AG10803 (cell line): ENCODE measurements at regions not wholly inside any gene's neighbourhood (a gene's known extent, or its start where the extent isn't known, plus 50 kb on each side); places are given as distances from the start of the nearest gene placed in this dataset.
"Not testable (repeated sequence)": the region's sequence is repeated elsewhere in the genome, so short reads cannot be mapped to it uniquely, and the experiment has no call there.

ENCODE experiments used
- DNase-seq: peaks from one replicate; pipeline ENCODE4 v3.0.0; 2010; ENCODE audit warnings: low read depth
- H3K4me3 ChIP-seq: 2 replicates; pipeline ENCODE4 v1.5.1; 2011; ENCODE audit warnings: mild to moderate bottlenecking, low read length, control low read depth
- TF ChIP-seq, protein P1 (sequence below): conservative IDR thresholded peaks from 2 replicates; pipeline ENCODE4 v1.5.1; 2011; ENCODE audit warnings: mild to moderate bottlenecking, low read length, control low read depth, inconsistent platforms

DNA sequence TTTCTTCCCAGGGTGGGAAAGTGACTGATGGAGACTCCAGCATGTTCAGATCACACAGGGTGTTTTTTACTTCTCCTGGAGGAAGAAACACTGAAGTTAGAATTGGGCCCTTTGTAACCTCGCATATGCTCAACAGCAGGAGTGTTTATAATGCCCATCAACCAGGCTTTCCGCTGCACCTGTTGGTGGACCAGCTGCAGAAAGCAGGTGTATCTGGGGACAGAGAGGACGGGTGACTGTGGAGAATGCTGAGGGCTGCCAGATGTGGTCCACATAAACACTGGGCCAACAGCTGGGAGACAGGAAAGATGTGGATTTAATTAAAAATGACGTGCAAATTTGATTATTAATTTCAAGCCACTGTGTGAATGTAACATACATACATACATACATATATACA, 335.5 kb upstream of the SPRED2 start:
- TF ChIP-seq, protein P1, sequence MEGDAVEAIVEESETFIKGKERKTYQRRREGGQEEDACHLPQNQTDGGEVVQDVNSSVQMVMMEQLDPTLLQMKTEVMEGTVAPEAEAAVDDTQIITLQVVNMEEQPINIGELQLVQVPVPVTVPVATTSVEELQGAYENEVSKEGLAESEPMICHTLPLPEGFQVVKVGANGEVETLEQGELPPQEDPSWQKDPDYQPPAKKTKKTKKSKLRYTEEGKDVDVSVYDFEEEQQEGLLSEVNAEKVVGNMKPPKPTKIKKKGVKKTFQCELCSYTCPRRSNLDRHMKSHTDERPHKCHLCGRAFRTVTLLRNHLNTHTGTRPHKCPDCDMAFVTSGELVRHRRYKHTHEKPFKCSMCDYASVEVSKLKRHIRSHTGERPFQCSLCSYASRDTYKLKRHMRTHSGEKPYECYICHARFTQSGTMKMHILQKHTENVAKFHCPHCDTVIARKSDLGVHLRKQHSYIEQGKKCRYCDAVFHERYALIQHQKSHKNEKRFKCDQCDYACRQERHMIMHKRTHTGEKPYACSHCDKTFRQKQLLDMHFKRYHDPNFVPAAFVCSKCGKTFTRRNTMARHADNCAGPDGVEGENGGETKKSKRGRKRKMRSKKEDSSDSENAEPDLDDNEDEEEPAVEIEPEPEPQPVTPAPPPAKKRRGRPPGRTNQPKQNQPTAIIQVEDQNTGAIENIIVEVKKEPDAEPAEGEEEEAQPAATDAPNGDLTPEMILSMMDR, result no peak
- no peak overlapping the region for H3K4me3 ChIP-seq
- DNase-seq, result no peak

DNA sequence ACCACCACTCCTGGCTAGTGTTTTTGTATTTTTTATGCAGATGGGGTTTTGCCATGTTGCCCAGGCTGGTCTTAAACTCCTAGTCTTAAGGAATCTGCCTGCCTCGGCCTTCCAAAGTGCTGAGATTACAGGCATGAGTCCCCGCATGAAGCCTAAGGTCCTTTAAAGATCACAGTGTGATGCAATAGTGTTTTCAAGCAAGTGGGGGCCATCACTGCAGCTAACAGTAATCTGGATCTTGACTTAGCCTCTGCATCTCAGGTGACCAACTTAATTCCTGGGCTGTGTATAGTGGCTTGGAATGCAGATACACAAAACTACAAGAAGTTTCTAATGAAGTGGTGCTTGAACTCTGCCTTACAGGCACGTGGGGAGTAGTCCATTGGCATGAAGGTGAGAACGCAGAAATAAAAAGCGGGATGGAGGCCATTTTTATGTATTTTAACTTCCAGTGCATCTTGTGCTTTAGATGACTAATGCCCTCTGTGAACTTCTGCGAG, 334.4 kb upstream of the SPRED2 start:
- H3K4me3 ChIP-seq, result no peak overlapping the region
- TF ChIP-seq, protein P1, result no peak
- DNase-seq, result no peak

DNA sequence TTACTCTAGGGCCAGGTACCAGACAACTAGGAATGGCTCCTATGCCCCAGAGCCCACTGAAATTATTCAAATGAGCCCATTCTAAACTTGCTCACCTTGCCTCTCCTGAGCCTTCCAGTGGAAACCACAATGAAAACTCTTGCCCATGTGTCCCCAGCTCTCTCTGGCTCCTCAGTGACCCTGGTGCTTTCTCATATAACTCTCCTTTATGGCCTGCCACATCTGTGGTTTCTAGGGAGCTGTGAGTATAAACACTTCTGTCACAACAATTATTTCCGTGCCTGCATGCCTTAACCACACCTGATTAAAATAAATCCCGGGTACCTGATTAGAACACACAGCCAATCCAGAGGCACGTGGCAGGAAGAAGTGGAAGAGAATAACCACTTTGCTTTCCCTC, 333.0 kb upstream of the SPRED2 start:
- TF ChIP-seq, protein P1, result no peak
- no peak overlapping the region for H3K4me3 ChIP-seq
- no peak for DNase-seq

DNA sequence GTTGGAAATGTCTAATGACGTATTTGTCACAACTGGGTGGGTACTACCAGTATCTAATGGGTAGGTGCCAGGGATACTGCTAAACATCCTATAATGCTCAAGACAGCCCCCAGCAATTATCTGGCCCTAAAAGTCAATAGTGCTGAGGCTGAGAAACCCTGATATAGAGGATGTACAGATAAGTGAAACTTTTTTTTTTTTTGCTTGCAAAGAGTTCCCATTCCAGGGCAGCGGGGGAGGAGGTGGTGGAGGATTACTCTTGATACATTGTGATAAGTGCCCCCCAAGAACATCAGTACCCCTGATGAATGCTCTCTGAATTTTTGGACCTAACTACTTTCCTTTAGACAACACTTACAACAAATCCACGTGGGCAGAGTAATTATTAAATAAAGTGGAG, 329.7 kb upstream of the SPRED2 start:
- no peak for DNase-seq
- TF ChIP-seq, protein P1, result no peak
- H3K4me3 ChIP-seq, result no peak overlapping the region

DNA sequence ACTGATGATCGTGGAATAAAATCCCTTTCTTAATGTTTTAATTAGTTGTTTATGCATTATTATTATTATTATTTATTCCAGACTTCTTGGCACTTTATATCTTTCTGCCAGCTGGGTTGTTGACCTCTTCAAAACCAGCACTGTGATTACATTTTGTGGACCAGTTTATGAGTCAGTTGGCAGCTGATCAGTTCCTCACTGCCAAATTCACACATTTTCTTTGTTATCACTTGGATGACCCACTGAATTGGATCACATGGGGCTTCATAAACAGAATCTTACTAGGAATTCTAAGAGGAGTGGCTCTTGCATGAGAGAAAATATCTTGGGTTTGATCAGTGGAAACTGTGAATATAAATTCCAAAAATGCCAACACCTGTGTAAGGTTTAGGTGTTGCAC, 321.8 kb upstream of the SPRED2 start:
- no peak overlapping the region for H3K4me3 ChIP-seq
- no peak for DNase-seq
- TF ChIP-seq, protein P1, result no peak

DNA sequence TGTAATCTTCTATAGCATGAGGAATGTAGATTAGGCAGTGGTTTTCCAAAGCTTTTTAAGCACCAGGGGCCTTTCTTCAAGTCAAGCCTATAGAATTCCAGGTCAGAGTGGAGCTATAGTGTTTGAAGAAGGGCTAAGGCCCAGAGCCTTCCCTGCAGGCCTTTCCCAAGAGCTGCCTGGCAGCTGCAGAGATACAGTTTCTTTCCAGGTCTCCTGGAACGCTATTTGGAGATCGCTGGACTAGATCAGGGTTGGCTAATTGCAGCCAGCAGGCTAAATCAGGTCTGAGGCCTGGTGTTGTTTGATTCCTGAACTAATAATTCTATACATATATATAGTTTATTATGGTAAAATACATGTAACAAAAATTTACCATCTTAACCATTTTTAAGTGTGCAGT, 319.0 kb upstream of the SPRED2 start:
- TF ChIP-seq, protein P1, result no peak
- no peak for DNase-seq

DNA sequence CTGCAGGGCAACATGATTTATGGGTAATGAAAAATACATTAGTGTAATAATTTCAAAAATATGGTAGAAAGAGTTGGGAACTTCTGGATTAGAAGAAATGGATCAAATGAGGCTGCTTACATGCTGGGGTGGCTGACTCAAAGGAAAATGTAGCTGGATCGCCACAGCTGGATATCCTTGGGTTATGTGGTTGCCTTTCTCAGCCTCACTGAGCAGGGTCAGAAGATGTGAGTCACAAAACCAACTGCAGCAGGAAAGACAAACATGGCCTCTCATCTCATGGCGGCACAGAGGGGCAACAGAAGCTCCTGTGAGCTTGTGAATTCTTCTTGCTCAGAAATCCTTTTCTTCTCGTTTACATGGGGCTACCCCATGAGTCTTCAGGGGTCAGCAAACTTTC, 317.1 kb upstream of the SPRED2 start:
- DNase-seq, result peak; percentile 1
- TF ChIP-seq, protein P1, result no peak
- no peak overlapping the region for H3K4me3 ChIP-seq

More for the DNA sequence above, 319.0 kb upstream of the SPRED2 start:
- H3K4me3 ChIP-seq, result no peak overlapping the region

DNA sequence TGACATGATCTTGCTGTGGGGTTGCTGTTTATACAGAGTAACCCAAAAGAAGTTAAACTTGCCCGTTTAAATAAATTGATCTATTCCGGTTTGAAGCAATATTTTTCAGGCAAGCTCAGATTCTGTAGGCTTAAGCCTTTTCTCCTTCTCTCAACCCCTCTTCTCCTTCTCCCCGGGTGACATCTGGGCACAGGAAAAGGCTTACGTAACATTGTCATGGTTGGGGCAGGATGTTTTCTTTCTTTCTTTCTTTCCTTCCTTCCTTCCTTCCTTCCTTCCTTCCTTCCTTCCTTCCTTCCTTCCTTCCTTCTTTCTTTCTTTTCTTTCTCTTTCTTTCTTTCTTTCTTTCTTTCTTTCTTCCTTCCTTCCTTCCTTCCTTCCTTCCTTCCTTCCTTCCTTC, 315.5 kb upstream of the SPRED2 start:
- H3K4me3 ChIP-seq, DNase-seq: not testable (repeated sequence)
